HPDE6-E6E7 (cell line): ENCODE measurements at regions not wholly inside any gene's neighbourhood (a gene's known extent, or its start where the extent isn't known, plus 50 kb on each side); places are given as distances from the start of the nearest gene placed in this dataset.
A peak's percentile ranks its signal among the peaks of the same experiment; 100 is the strongest.

Experiments used
- DNase-seq: peaks from one replicate; pipeline ENCODE4 v3.0.0; 2011; ENCODE audit warnings: missing footprints; ENCODE audit errors: extremely low spot score

GRCh38 chr10:4492202-4492601, 333.8 kb upstream of the AKR1E2 start:
- no peak for DNase-seq

GRCh38 chr10:4488904-4489303, 337.1 kb upstream of the AKR1E2 start:
- DNase-seq: no peak

DNA sequence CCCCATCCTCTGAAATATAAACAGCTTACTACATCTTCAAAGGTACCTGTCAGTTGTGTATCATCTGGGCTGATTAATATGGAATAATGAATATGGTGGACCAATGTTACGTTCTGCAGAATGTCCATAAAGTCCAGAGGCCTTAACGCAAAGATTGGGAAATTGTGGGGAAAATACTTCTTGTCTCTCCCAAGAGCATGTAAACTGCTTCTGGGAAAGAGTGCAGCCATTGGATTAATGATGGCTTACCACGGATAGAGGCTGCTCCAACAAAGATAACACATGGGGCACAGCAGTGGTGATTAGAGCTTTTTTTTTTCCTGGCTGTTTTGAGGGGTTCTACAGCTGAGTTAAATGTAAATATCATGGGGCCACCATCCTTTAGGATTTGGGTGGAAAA, 340.4 kb upstream of the AKR1E2 start:
- DNase-seq: no peak

DNA sequence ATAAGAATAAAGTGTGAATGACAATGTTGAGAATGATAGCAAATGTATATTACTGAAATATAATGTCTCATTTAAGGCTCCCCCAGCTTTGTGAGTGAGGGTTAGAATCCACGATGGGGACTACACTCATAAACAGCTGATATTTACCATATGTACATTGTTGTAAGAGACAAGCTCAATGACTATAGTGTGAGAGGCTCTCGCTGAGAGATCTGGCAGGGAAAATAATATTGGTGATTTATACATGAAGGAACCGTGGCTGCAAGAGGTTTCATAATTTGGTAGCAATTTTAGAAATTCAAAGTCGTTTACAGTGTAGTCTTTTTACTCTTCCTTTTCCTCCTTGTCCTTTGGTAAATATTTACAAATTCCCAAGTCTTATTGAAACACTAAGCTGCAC, 342.2 kb upstream of the AKR1E2 start:
- no peak for DNase-seq

DNA sequence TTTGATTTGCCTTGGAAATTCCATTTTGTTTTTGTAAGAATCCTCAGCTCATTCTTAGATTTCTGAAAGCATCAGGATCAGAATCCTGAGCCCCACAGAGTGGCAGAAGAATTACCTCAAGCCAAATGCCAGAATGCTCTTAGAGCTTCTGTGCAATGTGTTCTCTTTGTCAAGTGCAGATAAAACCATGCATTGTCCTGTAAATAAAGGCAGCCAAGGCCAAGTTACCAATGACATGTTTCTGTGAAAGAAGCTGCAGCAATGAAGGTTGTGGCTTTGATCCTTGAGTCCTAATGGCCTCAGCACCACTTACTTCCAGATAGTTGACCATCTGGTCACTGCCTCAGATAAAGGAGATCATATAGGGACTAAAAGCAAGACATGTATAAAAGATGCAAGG, 343.3 kb upstream of the AKR1E2 start:
- DNase-seq: no peak

- DNase-seq: no peak
Measured at GRCh38 chr10:4481192-4481591, 344.8 kb upstream of the AKR1E2 start.

- no peak for DNase-seq
Measured at GRCh38 chr10:4479342-4479741, 346.7 kb upstream of the AKR1E2 start.

DNA sequence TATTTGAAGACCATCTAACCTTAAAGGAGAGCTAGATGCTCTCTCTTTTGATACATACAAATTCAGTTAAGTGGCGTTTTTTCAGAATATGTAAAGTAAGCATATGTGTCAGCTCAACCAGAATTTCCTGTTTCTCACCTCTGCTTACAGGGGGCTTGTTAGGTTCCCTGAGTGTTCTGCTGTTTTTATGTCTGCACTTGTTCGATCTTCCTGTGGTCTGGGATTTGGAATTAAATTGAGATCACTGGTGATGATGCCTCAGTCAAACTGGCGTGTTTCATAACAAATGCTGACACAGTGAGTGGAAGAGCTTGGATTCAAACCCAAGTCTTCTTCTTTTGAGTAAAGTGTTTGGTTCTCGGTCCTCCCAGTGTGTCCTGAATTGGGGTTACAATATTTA, 348.3 kb upstream of the AKR1E2 start:
- DNase-seq: no peak

DNA sequence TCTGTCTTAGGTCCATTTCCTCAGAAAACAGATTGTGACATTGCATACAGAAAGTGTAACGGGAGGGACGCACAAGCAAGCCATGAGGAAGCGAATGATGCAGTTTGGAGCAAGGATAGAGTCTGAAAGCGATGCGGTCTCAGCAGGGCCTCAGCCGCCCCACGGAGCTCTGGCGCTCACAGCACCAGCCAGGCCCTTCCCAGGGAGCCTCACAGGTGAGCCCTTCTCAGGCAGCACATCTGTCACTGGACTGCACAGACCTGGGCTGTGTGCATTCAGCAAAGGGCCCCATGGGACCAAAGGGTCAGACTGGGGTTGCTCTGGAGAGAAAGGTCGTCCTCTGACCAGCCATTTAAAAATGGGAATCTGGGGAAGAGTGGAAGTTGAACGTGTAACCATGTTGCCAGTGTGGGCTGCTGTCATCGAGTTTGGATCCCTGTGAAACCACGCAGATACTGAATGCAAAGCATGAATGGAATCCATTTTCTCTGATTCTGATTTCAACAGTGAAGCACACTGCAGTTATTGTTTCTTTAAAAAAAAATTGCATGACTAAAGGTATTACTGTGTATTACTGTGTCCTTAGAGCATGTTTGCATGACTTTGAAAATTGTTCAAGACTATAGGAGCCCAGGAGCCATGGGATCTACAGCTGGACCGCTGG, 350.0 kb upstream of the AKR1E2 start:
- no peak for DNase-seq

GRCh38 chr10:4474829-4475228, 351.2 kb upstream of the AKR1E2 start:
- peak; percentile 3 for DNase-seq

GRCh38 chr10:4473977-4474376, 352.0 kb upstream of the AKR1E2 start:
- DNase-seq: no peak

DNA sequence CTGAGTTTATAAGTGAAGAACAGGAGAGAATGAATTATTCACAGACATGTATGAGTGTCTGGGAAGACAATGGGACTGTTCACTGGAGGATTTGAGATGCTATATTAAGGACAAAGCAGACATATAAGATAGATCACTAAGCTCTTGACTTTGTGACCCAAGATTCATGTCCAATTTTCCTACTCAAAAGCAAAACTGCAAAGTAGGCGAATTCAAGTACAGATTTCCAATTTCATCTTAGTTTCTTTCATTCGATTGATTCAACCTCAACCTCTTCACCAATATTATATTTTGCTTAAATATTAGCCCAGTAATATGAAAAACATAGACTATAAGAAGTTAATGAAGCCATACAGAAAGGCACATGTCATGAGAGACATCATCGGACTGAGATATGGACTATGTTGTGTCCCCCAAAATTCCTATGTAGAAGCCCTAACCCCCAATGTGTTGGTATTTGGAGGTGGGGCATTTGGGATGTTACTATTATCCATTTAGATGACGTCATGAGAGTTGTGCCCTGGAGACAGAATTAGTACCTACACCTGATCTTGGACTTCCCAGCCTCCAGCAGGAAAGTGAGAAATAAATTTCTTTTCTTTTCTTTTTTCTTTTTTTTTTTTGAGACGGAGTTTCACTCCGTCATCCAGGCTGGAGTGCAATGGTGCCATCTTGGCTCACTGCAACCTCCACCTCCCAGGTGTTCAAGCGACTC, 353.7 kb upstream of the AKR1E2 start:
- DNase-seq: no peak

DNA sequence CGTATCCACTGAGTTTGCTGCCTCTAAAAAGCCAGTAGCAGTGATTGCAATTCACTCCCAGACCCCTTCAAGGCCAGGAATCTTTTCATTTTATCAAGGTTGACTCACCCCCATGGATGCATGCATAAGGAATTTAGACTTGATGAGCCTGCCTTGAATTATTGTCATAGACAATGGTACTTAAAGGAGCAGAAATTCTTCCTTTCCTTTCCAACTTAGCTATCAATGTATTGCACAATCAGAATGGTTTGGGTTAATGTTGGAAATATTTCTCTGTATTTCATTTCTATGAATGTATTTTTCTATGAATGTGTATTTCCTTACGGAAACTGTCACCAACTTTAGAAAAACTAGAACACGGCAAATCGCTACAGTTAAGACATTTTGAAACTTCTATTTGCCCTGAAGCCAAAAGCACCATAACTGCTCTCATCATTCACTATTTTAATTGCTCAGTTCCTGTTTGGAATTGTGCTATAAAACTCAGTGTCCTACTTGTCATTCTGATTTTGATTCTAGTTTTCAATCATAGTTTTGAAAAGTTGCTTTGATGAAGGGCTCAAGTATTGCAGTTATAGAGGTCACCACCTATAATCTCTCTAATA, 355.7 kb upstream of the AKR1E2 start:
- peak; percentile 2 for DNase-seq

GRCh38 chr10:4467481-4467880, 358.5 kb upstream of the AKR1E2 start:
- DNase-seq: no peak

GRCh38 chr10:4460267-4460666, 365.7 kb upstream of the AKR1E2 start:
- no peak for DNase-seq

DNA sequence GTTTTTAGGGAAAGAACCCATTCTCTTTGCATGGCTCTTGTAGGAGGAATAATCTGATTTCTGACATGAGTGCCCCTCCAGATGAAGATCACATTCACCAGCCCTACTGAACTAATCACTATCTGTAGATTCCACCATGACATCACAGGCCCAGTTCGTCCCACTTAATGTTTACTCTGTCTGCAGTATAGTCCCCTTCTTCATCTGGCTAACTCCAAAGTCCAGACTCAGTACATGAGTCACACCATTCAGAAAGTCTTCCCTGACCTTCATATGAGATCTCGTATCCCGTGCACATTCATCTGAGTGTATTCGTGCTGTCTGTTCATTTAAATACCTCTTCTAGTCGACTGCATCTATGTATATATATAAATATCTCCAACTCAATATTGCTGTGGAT, 366.5 kb upstream of the AKR1E2 start:
- no peak for DNase-seq

- DNase-seq: no peak
Measured at GRCh38 chr10:4457597-4457996, 368.4 kb upstream of the AKR1E2 start.

GRCh38 chr10:4456776-4457175, 369.2 kb upstream of the AKR1E2 start:
- DNase-seq: no peak

DNA sequence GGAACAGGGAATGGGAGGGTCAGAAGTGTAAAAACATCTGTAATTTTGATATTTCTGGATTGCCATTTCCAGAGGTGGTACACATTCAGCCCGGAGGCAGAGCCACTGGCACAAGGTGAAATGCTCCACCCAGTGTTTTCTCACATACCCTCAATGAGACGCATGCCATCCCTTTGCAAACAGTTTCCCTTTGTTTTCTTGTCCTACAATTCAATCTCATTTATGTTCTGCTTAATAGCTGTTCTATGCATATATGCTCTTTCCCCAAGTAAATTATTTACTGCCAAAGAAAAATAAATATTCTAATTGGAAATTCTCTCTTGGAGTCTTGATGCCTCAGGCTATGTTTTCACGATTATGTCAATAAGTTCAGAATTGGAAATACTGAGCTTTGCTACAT, 369.7 kb upstream of the AKR1E2 start:
- DNase-seq: no peak

GRCh38 chr10:4453950-4454349, 372.1 kb upstream of the AKR1E2 start:
- DNase-seq: no peak

- DNase-seq: no peak
Measured at GRCh38 chr10:4453276-4453675, 372.7 kb upstream of the AKR1E2 start.

GRCh38 chr10:4450981-4451908, 374.8 kb upstream of the AKR1E2 start:
- DNase-seq: peak; percentile 3
